Natural killer cell (primary cell): ENCODE measurements at regions not wholly inside any gene's neighbourhood (a gene's known extent, or its start where the extent isn't known, plus 50 kb on each side); places are given as distances from the start of the nearest gene placed in this dataset.
"Not testable (repeated sequence)": the region's sequence is repeated elsewhere in the genome, so short reads cannot be mapped to it uniquely, and the experiment has no call there.

ENCODE experiments used
- ATAC-seq, 3 donors: fragments of 150-1000 bp in 2 of 3; fragments of 200-7000 bp in 1 of 3; cut with Tn5 transposase; 1 replicate in 1 of 3; 2 replicates in 2 of 3; pipeline ENCODE4 v1.10.0; 2021; ENCODE audit warnings: mild to moderate bottlenecking in 2 of 3, moderate library complexity in 2 of 3
- DNase-seq, 2 donors: peaks; one replicate each; pipeline versions ENCODE4 v3.0.0 to v3.0.0-alpha.2; 2013 to 2021; ENCODE audit warnings: mixed read lengths in 1 of 2
- H3K27ac ChIP-seq: one replicate; pipeline ENCODE4 v1.5.1; 2013; ENCODE audit warnings: mild to moderate bottlenecking, low read length
- H3K27me3 ChIP-seq: one replicate; pipeline ENCODE4 v1.6.1; 2013; ENCODE audit warnings: low read length; ENCODE audit not compliant: control insufficient read depth, insufficient read depth
- H3K36me3 ChIP-seq: one replicate; pipeline ENCODE4 v1.6.1; 2013; ENCODE audit warnings: low read length; ENCODE audit not compliant: control insufficient read depth, insufficient read depth
- H3K4me1 ChIP-seq: one replicate; pipeline ENCODE4 v1.6.1; 2013; ENCODE audit warnings: low read length; ENCODE audit not compliant: control insufficient read depth, insufficient read depth
- H3K4me3 ChIP-seq: one replicate; pipeline ENCODE4 v1.5.1; 2013; ENCODE audit warnings: low read length
- H3K9me3 ChIP-seq: one replicate; pipeline ENCODE4 v1.6.1; 2013; ENCODE audit warnings: low read length; ENCODE audit not compliant: control insufficient read depth, insufficient read depth
- H3K27ac Mint-ChIP-seq, 2 donors: one replicate each; pipeline ENCODE4 v1.8.0; 2022; ENCODE audit warnings: mild to moderate bottlenecking in 2 of 2, mixed read lengths in 2 of 2, moderate library complexity in 1 of 2
- H3K27me3 Mint-ChIP-seq, 2 donors: one replicate each; pipeline ENCODE4 v1.8.0; 2022; ENCODE audit warnings: low read depth in 2 of 2, mixed read lengths in 2 of 2
- H3K36me3 Mint-ChIP-seq: one replicate; pipeline ENCODE4 v1.8.0; 2022; ENCODE audit warnings: mixed read lengths
- H3K4me1 Mint-ChIP-seq, 2 donors: one replicate each; pipeline ENCODE4 v1.8.0; 2022; ENCODE audit warnings: mixed read lengths in 2 of 2
- H3K4me3 Mint-ChIP-seq: one replicate; pipeline ENCODE4 v1.8.0; 2022; ENCODE audit warnings: mild to moderate bottlenecking, moderate library complexity, mixed read lengths
- H3K9me3 Mint-ChIP-seq, 2 donors: one replicate each; pipeline ENCODE4 v1.8.0; 2022; ENCODE audit warnings: mixed read lengths in 2 of 2
- CTCF ChIP-seq: fragments of 200-600 bp; IDR thresholded peaks from one replicate; pipeline ENCODE4 v1.8.0; 2022; ENCODE audit warnings: antibody characterized with exemption
- WGBS: methylation state at CpG from one replicate; pipeline ENCODE4 v1.1.7; 2013; ENCODE audit warnings: missing lambda C conversion rate; ENCODE audit not compliant: insufficient coverage; 5-methylcytosine and 5-hydroxymethylcytosine counted together
- intact Hi-C: fragments of 100-400 bp; cut with micrococcal nuclease; formaldehyde crosslinking; loops from one replicate; pipeline ENCODE4 v1.14.2; 2022

GRCh38 chr3:153783741-153784480 is 337.3 kb upstream of the ARHGEF26 start:
- Histone ChIP-seq H3K4me1 (no peaks in the 10 kb centered on the region), H3K4me3 (no peak overlapping the region), H3K36me3 (no peaks in the 10 kb centered on the region), H3K27me3 (peaks cover 2% of the 10 kb centered on the region), H3K27ac (no peak overlapping the region), H3K9me3 (no peaks in the 10 kb centered on the region)
- no peak for DNase-seq
- no peak for TF ChIP-seq CTCF
- intact Hi-C loops: no loop called here
- 68% methylated on average over 2 of the region's 3 CpGs for whole genome bisulfite sequencing
- H3K27ac Mint-ChIP-seq: no peak overlapping the region
- H3K36me3 Mint-ChIP-seq: no peaks in the 10 kb centered on the region
- ATAC-seq: no peak
- no peaks in the 10 kb centered on the region for H3K4me1 Mint-ChIP-seq
- H3K9me3 Mint-ChIP-seq: no peaks in the 10 kb centered on the region
- no peak overlapping the region for H3K4me3 Mint-ChIP-seq
- H3K27me3 Mint-ChIP-seq: peaks cover 11 to 21% of the 10 kb centered on the region in 2 donors

- DNase-seq: no peak
- no peak overlapping the region for H3K4me3 ChIP-seq
- Mint-ChIP-seq H3K9me3 (no peaks in the 10 kb centered on the region), H3K4me3 (no peak overlapping the region), H3K27me3 (peaks cover 15 to 18% of the 10 kb centered on the region in 2 donors), H3K27ac (no peak overlapping the region), H3K4me1 (no peaks in the 10 kb centered on the region), H3K36me3 (no peaks in the 10 kb centered on the region)
- peaks cover 2% of the 10 kb centered on the region for H3K27me3 ChIP-seq
- H3K9me3 ChIP-seq: no peaks in the 10 kb centered on the region
- no peaks in the 10 kb centered on the region for H3K4me1 ChIP-seq
- intact Hi-C loops: no loop called here
- ATAC-seq: no peak
- TF ChIP-seq CTCF: no peak
- 84% methylated on average over 3 of the region's 3 CpGs for WGBS
- H3K27ac ChIP-seq: no peak overlapping the region
- no peaks in the 10 kb centered on the region for H3K36me3 ChIP-seq
Observed at GRCh38 chr3:153785901-153786300, 335.3 kb upstream of the ARHGEF26 start.

GRCh38 chr3:153789380-153789779 is 331.8 kb upstream of the ARHGEF26 start:
- 92% methylated on average over 3 of the region's 3 CpGs for WGBS
- intact Hi-C loops: no loop called here
- H3K4me3 ChIP-seq: no peak overlapping the region

DNA sequence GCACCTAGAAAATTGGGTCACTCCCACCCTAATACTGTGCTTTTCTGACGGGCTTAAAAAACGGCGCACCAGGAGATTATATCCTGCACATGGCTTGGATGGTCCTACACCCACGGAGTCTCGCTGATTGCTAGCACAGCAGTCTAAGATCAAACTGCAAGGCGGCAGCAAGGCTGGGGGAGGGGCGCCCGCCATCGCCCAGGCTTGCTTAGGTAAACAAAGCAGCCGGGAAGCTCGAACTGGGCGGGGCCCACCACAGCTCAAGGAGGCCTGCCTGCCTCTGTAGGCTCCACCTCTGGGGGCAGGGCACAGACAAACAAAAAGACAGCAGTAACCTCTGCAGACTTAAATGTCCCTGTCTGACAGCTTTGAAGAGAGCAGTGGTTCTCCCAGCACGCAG is 324.1 kb upstream of the ARHGEF26 start:
- intact Hi-C loops, H3K27me3 ChIP-seq: not testable (repeated sequence)

More at GRCh38 chr3:153789380-153789779, 331.8 kb upstream of the ARHGEF26 start:
- Mint-ChIP-seq H3K36me3 (no peaks in the 10 kb centered on the region), H3K27me3 (peaks cover 0 to 9% of the 10 kb centered on the region in 2 donors), H3K4me3 (no peak overlapping the region), H3K4me1 (no peaks in the 10 kb centered on the region), H3K9me3 (peaks cover 0 to 3% of the 10 kb centered on the region in 2 donors), H3K27ac (no peak overlapping the region)
- Histone ChIP-seq H3K4me1 (no peaks in the 10 kb centered on the region), H3K27ac (no peak overlapping the region), H3K36me3 (no peaks in the 10 kb centered on the region), H3K27me3 (no peaks in the 10 kb centered on the region), H3K9me3 (no peaks in the 10 kb centered on the region)
- DNase-seq: no peak
- no peak for TF ChIP-seq CTCF
- ATAC-seq: no peak

More for the DNA sequence above, 324.1 kb upstream of the ARHGEF26 start:
- H3K9me3 ChIP-seq, DNase-seq, ATAC-seq, H3K27me3 Mint-ChIP-seq, H3K27ac Mint-ChIP-seq, H3K9me3 Mint-ChIP-seq, H3K4me3 ChIP-seq, H3K36me3 ChIP-seq, H3K36me3 Mint-ChIP-seq, H3K27ac ChIP-seq, H3K4me3 Mint-ChIP-seq, H3K4me1 Mint-ChIP-seq, H3K4me1 ChIP-seq: not testable (repeated sequence)
- 96% methylated on average over 7 of the region's 13 CpGs for WGBS
